COR-L47 (cell line): ENCODE measurements at regions not wholly inside any gene's neighbourhood (a gene's known extent, or its start where the extent isn't known, plus 50 kb on each side); places are given as distances from the start of the nearest gene placed in this dataset.

ENCODE experiments used
- DNase-seq: peaks from one replicate; lab custom pipeline; 2025; lab: John Stamatoyannopoulos, UW

GRCh38 chr2:43055086-43055912, 171.1 kb downstream of the ZFP36L2 start:
- no peak for DNase-seq

- no peak for DNase-seq
Observed at GRCh38 chr2:43054367-43054766, 172.0 kb downstream of the ZFP36L2 start.

GRCh38 chr2:43052944-43053306, 173.5 kb downstream of the ZFP36L2 start:
- no peak for DNase-seq

GRCh38 chr2:43052204-43052943, 174.0 kb downstream of the ZFP36L2 start:
- no peak for DNase-seq

GRCh38 chr2:43051338-43051737, 175.1 kb downstream of the ZFP36L2 start:
- DNase-seq = no peak

GRCh38 chr2:43050866-43051265, 175.5 kb downstream of the ZFP36L2 start:
- DNase-seq = no peak

GRCh38 chr2:43049836-43050801, 176.3 kb downstream of the ZFP36L2 start:
- DNase-seq = no peak

GRCh38 chr2:43047187-43047780, 179.1 kb downstream of the ZFP36L2 start:
- DNase-seq = no peak

GRCh38 chr2:43045866-43046265, 180.5 kb downstream of the ZFP36L2 start:
- no peak for DNase-seq

GRCh38 chr2:43044093-43044681, 182.2 kb downstream of the ZFP36L2 start:
- DNase-seq = no peak

- no peak for DNase-seq
Observed at GRCh38 chr2:43043553-43043870, 182.9 kb downstream of the ZFP36L2 start.

GRCh38 chr2:43041661-43042360, 184.6 kb downstream of the ZFP36L2 start:
- no peak for DNase-seq

GRCh38 chr2:43041173-43041591, 185.2 kb downstream of the ZFP36L2 start:
- no peak for DNase-seq

GRCh38 chr2:43040084-43040854, 186.1 kb downstream of the ZFP36L2 start:
- DNase-seq = no peak

GRCh38 chr2:43039376-43040080, 186.9 kb downstream of the ZFP36L2 start:
- no peak for DNase-seq

GRCh38 chr2:43038696-43039094, 187.7 kb downstream of the ZFP36L2 start:
- DNase-seq = no peak

- DNase-seq = no peak
Observed at GRCh38 chr2:43038034-43038695, 188.2 kb downstream of the ZFP36L2 start.

- no peak for DNase-seq
Observed at GRCh38 chr2:43035922-43036321, 190.5 kb downstream of the ZFP36L2 start.

- DNase-seq = no peak
Observed at GRCh38 chr2:43034921-43035320, 191.5 kb downstream of the ZFP36L2 start.
